HUES48 (cell line): ENCODE measurements at regions not wholly inside any gene's neighbourhood (a gene's known extent, or its start where the extent isn't known, plus 50 kb on each side); places are given as distances from the start of the nearest gene placed in this dataset.

Experiments
- H3K27ac ChIP-seq: one replicate; pipeline ENCODE4 v1.7.0; 2013; ENCODE audit warnings: low read depth, low read length, inconsistent platforms
- H3K27me3 ChIP-seq: 2 replicates; pipeline ENCODE4 v1.6.1; 2013; ENCODE audit warnings: mild to moderate bottlenecking, low read length; ENCODE audit not compliant: control insufficient read depth, insufficient read depth
- H3K36me3 ChIP-seq: 2 replicates; pipeline ENCODE4 v1.6.1; 2013; ENCODE audit warnings: low read length; ENCODE audit not compliant: control insufficient read depth, insufficient read depth
- H3K4me1 ChIP-seq: 2 replicates; pipeline ENCODE4 v1.6.1; 2013; ENCODE audit warnings: mild to moderate bottlenecking, low read length; ENCODE audit not compliant: control insufficient read depth, insufficient read depth
- H3K4me3 ChIP-seq: 2 replicates; pipeline ENCODE4 v1.5.1; 2013; ENCODE audit warnings: mild to moderate bottlenecking, low read depth, low read length
- H3K9ac ChIP-seq: 2 replicates; pipeline ENCODE4 v1.6.1; 2013; ENCODE audit warnings: mild to moderate bottlenecking, low read depth, low read length, moderate library complexity
- H3K9me3 ChIP-seq: 2 replicates; pipeline ENCODE4 v1.6.1; 2013; ENCODE audit warnings: low read length; ENCODE audit not compliant: control insufficient read depth, insufficient read depth

DNA sequence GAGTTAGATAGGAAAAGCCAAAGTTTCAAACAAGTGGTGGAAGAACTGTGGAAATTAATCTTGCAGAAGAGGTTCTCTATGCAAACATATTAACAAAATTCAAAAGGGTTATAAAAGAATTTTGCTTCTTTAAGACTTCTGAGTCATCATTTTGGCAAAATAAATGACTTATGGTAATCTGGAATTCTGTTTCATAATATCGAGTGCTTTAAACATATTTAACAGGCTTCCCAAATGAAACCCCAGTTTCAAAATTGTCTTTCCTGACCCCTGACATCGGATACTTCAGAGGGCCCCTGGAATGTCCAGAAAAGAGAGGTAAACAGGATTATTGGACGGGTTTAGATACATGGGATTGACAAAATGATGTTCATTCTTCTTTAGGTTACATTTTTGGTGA is 444.6 kb downstream of the HTR7 start:
- peaks cover 7% of the 10 kb centered on the region; the same call in 1 of the 2 replicates for H3K9me3 ChIP-seq
- H3K27me3 ChIP-seq: no peaks in the 10 kb centered on the region
- no peak overlapping the region for H3K9ac ChIP-seq
- no peak overlapping the region for H3K4me3 ChIP-seq
- H3K4me1 ChIP-seq: peaks cover 9% of the 10 kb centered on the region; the same call in 1 of the 2 replicates
- H3K36me3 ChIP-seq: no peaks in the 10 kb centered on the region
- H3K27ac ChIP-seq: no peak overlapping the region

DNA sequence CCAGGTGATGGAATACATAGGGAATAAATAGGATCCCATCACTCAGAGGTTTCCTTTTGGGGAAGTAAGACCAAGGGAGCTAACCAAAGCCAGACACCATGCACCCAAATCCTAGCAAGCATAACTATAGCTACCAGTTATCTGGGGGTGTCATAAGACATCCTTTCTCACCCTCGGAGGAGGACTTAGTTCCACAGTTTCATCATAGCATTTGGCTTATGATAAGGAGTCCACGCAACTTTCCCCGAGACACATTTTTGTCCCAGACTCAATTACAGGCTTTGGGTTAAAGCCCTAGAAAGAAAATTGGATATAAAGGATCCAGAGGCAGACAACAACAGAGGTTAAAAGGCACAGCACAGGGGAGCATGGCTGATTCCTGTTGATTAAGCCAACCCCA is 442.9 kb downstream of the HTR7 start:
- Histone ChIP-seq H3K4me3 (no peak overlapping the region), H3K36me3 (no peaks in the 10 kb centered on the region), H3K9ac (no peak overlapping the region), H3K9me3 (peaks cover 7% of the 10 kb centered on the region; the same call in 1 of the 2 replicates), H3K27ac (no peak overlapping the region), H3K27me3 (no peaks in the 10 kb centered on the region), H3K4me1 (peaks cover 9% of the 10 kb centered on the region; the same call in 1 of the 2 replicates)

DNA sequence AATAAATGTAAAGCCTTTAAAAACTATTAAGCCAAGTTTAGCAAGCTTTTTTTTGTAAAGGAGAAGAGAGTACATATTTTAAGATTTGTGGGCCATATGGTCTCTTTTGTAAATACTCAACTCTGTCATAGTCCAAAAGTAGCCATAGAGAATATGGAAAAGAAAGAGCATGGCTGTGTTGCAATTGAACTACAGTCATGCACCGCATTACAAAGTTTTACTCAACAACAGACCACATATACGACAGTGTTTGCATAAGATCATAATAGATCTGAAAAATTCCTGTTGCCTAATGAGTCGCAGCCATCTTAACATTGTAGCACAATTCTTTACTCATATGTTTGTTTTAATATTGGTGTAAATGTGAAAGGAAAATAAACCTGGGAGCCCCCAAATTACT is 440.8 kb downstream of the HTR7 start:
- H3K27ac ChIP-seq: no peak overlapping the region
- H3K27me3 ChIP-seq: no peaks in the 10 kb centered on the region
- H3K36me3 ChIP-seq: no peaks in the 10 kb centered on the region
- no peak overlapping the region for H3K4me3 ChIP-seq
- no peak overlapping the region for H3K9ac ChIP-seq
- peaks cover 9% of the 10 kb centered on the region; the same call in 1 of the 2 replicates for H3K4me1 ChIP-seq
- H3K9me3 ChIP-seq: no peaks in the 10 kb centered on the region

DNA sequence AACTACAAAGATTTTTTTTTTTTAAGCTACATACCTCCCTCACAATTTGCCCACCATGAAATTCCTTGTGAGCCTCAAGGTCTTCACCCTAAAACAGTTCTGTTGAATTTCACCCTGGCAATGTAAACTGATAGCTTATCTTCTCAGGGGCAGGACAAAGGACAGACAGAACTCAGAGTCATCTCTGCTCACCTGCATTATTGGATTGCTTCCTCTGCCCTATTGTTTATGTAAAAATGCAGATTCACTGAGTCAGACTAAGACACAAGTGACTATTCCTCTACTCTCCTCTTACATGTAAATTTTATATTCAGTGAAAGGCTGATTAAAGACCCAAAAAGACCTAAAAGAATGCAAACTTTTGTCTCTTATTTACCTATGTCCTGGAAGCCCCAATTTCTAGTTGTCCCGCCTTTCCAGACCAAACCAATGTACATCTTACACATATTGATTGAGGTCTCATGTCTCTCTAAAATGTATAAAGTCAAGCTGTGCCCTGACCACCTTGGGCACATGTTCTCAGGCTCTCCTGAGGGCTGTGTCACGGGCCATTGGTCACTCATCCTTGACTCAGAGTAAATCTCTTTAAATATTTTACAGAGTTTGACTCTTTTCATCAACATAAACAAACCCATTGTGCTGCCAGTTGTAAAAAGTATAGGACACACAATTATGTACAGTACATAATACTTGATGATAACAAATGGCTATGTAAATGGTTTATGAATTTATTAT is 440.2 kb downstream of the HTR7 start:
- peaks cover 9% of the 10 kb centered on the region; the same call in 1 of the 2 replicates for H3K4me1 ChIP-seq
- no peaks in the 10 kb centered on the region for H3K27me3 ChIP-seq
- H3K9me3 ChIP-seq: no peaks in the 10 kb centered on the region

DNA sequence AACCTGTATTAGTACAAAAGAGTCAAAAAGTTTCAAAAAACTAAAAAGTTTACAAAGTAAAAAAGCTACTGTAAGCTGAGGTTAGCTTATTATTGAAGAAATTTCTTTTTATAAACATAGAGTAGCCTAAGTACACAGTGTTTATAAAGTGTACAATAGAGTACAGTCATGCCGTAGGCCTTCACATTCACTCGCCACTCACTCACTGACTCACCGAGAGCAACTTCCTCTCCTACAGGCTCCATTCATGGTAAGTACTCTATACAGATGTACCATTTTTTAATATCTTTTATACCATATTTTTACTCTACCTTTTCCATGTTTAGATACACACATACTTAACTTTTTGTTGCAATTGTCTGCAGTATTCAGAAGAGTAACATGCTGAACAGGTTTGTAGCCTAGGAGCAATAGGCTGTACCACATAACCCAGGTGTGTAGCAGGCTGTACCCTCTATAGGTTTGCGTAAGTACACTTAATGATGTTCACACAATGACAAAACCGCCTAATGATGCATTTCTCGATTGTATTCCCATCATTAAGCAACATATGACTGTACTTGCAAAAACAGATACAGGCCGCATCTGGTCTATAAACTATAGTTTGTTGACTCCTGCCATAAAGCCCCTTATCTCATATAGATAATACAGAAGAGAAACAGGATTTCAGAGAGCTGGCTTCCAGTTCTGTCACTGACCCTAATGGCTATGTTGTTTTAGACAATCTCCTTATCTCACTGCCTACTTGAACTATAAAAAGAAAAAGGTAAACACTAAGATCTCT is 438.8 kb downstream of the HTR7 start:
- Histone ChIP-seq H3K9me3 (no peaks in the 10 kb centered on the region), H3K4me1 (0 out of 2 replicates have a peak, but pooled peaks cover 9% of the 10 kb centered on the region), H3K27ac (no peak overlapping the region), H3K4me3 (no peak overlapping the region), H3K27me3 (no peaks in the 10 kb centered on the region), H3K36me3 (no peaks in the 10 kb centered on the region), H3K9ac (no peak overlapping the region)

More for the DNA sequence above, 440.2 kb downstream of the HTR7 start:
- no peak overlapping the region for H3K4me3 ChIP-seq
- no peaks in the 10 kb centered on the region for H3K36me3 ChIP-seq
- no peak overlapping the region for H3K9ac ChIP-seq
- peak overlapping the region; percentile 57 for H3K27ac ChIP-seq

DNA sequence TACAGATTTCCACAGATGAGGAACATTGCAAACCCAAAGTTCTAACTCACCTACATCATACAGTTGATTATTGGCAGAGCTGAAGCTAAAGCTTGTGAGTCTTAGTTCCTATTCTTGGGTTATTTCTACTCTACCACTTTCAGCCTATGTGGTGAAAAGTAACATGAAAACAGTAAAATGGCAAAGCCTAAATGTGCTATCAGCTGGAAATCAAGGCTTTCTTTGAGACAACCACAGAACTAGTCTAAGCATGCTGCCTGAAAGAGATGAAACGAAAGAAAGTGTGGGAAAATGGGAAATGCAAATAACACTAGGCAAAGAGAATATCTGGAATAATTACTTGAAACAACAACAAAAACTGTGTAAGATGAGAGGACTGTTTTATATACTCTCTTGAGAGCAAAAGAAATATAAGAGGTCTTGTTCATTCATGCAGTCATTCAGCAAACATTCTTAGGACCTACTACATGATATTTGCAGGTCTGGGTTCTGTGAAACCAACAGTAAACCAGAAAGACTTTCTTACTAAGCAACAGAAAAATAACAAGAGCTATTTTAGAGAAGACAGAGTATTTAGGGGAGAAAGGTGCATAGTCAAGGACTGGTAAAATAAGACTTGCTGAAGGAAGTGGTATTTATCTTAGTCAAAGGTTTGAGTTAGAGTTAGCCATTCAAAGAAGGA is 437.1 kb downstream of the HTR7 start:
- Histone ChIP-seq H3K27ac (no peak overlapping the region), H3K4me1 (0 out of 2 replicates have a peak, but pooled peaks cover 9% of the 10 kb centered on the region)

DNA sequence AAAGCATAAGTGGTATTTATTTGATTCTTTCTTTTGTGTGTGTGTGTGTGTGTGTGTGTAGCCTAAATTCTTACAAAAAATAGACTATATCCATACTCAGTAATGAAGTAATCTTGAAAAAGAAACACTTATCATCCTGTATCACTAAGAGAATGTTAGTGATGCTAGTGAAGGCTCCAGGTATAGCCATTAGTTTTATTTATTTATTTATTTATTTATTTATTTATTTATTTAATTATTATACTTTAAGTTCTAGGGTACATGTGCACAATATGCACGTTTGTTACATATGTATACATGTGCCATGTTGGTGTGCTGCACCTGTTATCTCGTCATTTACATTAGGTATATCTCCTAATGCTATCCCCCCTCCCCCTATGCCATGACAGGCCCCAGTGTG is 436.0 kb downstream of the HTR7 start:
- H3K27me3 ChIP-seq: no peaks in the 10 kb centered on the region
- no peaks in the 10 kb centered on the region for H3K9me3 ChIP-seq
- H3K4me3 ChIP-seq: no peak overlapping the region
- 0 out of 2 replicates have a peak, but pooled peaks cover 9% of the 10 kb centered on the region for H3K4me1 ChIP-seq
- no peak overlapping the region for H3K27ac ChIP-seq
- H3K36me3 ChIP-seq: no peaks in the 10 kb centered on the region
- H3K9ac ChIP-seq: no peak overlapping the region

More for the DNA sequence above, 437.1 kb downstream of the HTR7 start:
- H3K27me3 ChIP-seq: no peaks in the 10 kb centered on the region
- no peak overlapping the region for H3K9ac ChIP-seq
- no peaks in the 10 kb centered on the region for H3K9me3 ChIP-seq
- H3K4me3 ChIP-seq: no peak overlapping the region
- H3K36me3 ChIP-seq: no peaks in the 10 kb centered on the region

DNA sequence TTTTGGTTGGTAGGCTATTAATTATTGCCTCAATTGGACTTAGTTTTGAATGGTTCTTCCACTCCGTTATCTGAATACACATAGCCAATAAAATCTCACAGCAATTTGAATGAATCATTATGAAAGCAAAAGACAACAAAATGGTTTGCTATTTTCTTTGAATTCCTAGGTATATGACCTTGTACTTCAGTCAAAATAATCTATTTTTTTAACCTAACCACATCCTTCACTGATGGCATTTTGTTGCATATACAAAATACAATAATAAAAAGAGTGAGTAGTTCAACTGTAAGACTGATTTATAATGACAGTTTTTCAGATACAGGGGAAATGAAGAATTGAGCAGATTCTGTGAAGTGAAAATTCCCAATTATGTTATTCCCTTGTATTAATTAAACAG is 433.1 kb downstream of the HTR7 start:
- Histone ChIP-seq H3K4me3 (no peak overlapping the region), H3K36me3 (no peaks in the 10 kb centered on the region), H3K9me3 (no peaks in the 10 kb centered on the region), H3K9ac (no peak overlapping the region), H3K27ac (no peak overlapping the region), H3K27me3 (no peaks in the 10 kb centered on the region), H3K4me1 (no peaks in the 10 kb centered on the region)

DNA sequence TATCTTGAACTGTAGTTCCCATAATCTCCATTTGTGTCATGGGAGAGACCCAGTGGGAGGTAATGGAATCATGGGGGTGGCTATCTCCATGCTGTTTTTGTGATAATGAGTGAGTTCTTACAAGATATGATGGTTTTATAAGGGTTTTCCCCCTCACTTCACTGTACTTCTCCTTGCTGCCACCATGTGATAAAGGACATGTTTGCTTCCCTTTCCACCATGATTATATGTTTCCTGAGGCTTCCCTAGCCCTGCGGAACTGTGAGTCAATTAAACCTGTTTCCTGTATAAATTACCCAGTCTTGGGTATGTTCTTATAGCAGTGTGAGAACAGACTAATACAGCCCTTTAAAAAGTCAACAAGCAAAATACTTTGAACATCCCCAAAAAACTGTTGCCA is 427.7 kb downstream of the HTR7 start:
- Histone ChIP-seq H3K9me3 (no peaks in the 10 kb centered on the region), H3K36me3 (no peaks in the 10 kb centered on the region), H3K27me3 (no peaks in the 10 kb centered on the region), H3K9ac (no peak overlapping the region), H3K4me1 (peaks cover 3% of the 10 kb centered on the region; the same call in 1 of the 2 replicates), H3K4me3 (no peak overlapping the region), H3K27ac (no peak overlapping the region)

DNA sequence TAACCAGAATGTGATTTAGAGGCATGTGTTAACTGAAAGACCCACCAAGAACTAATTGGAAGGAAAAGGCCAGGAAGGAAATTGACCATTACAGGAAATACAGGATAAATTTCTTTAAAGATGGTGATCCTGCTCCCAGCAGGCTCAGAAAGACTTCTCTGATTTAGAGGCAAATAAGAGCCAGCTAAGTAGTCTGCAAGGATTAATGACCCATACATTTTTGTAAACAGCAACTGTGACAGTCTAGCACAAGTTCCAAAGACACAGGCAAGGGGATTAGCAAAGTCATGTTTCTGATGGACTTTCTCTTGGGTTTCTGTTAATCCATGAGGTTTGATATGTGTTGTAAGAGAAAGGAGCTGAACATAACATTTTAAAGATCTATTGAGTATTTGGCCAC is 425.0 kb downstream of the HTR7 start:
- Histone ChIP-seq H3K9ac (no peak overlapping the region), H3K36me3 (no peaks in the 10 kb centered on the region), H3K4me3 (no peak overlapping the region), H3K4me1 (peaks cover 3% of the 10 kb centered on the region; the same call in 1 of the 2 replicates), H3K9me3 (no peaks in the 10 kb centered on the region), H3K27ac (no peak overlapping the region), H3K27me3 (no peaks in the 10 kb centered on the region)
